Medulla oblongata (tissue), 1 donor: ENCODE measurements at regions not wholly inside any gene's neighbourhood (a gene's known extent, or its start where the extent isn't known, plus 50 kb on each side); places are given as distances from the start of the nearest gene placed in this dataset.

Source experiments
- DNase-seq: peaks from one replicate; pipeline ENCODE4 v3.0.0-alpha.2; 2015; ENCODE audit errors: extremely low spot score

- no peak for DNase-seq
Observed at GRCh38 chr3:160169139-160169976, 55.9 kb upstream of the C3orf80 start.

GRCh38 chr3:160170409-160171370 is 54.5 kb upstream of the C3orf80 start:
- no peak for DNase-seq

- no peak for DNase-seq
Observed at GRCh38 chr3:160171813-160172212, 53.4 kb upstream of the C3orf80 start.

GRCh38 chr3:160174621-160175020 is 50.6 kb upstream of the C3orf80 start:
- DNase-seq: no peak
